ENCODE measurements at regions not wholly inside any gene's neighbourhood (a gene's known extent, or its start where the extent isn't known, plus 50 kb on each side); places are given as distances from the start of the nearest gene placed in this dataset.

DNA sequence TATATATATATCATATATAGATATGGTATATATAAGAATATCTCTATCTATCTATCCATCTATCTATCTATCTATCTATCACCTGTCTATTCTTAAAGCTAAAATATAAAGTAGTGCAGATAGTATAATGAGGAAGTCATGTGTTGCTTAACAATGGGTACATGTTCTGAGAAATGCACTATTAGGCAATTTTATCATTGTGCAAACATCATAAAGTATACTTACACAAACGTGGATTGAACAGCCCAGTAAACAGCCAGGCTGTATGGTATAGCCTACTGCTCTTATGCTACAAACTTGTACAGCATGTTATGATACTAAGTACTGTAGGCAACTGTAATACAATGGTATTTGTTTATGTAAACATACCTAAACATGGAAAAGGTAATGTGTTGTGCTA lies 621.0 kb upstream of the NCAM2 start (continued):
- no peak for TF ChIP-seq ATF1 (CRISPR knock-in tag; IDR thresholded peaks at IDR 0.05)
- TF ChIP-seq ATF1 (tag; IDR thresholded peaks at IDR 0.05): no peak
- TF ChIP-seq ZNF785 (CRISPR knock-in tag; IDR thresholded peaks at IDR 0.05): no peak
- no peak for TF ChIP-seq ZNF12 (CRISPR knock-in tag; IDR thresholded peaks at IDR 0.05)
- no peak for TF ChIP-seq SFPQ (IDR thresholded peaks at IDR 0.05; ENCODE audit: low read depth, low read length)
- no peak for TF ChIP-seq ATF7 (IDR thresholded peaks at IDR 0.05)
- TF ChIP-seq, protein P1, sequence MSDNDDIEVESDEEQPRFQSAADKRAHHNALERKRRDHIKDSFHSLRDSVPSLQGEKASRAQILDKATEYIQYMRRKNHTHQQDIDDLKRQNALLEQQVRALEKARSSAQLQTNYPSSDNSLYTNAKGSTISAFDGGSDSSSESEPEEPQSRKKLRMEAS (CRISPR knock-in tag; IDR thresholded peaks at IDR 0.05): no peak

DNA sequence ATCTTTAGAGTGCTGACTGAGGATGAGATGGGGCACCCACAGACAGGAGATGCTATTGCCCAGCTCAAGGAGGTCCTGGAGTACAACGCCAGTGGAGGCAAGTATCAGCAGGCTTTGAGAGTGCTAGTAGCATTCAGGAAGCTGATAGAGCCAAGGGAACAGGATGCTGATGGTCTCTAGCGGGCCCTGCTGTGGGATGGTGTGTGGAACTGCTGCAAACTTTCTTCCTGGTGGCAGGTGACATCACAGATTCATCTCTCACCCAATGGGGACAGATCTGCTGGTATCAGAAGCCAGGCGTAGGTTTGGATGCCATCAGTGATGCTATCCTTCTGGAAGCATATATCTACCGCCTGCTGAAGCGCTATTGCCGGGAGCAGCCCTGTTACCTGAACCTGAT lies 609.8 kb upstream of the NCAM2 start:
- DNase-seq (ENCODE audit: extremely low read depth in 1 of 4, low spot score in 3 of 4) (peak in 2 of 4 experiments; percentile 16 to 53), ATAC-seq (peak; percentile 92), FAIRE-seq (peak; percentile 23)
- H2AFZ ChIP-seq (ENCODE audit: low read depth, low read length): peak overlapping the region; percentile 78; the same call in 1 of the 2 replicates
- no peaks in the 10 kb centered on the region for H3K79me2 ChIP-seq (ENCODE audit: control insufficient read depth, insufficient read depth, low read length)
- no peaks in the 10 kb centered on the region; the same call in 1 of the 2 replicates for H3K9me3 ChIP-seq (replicated peaks; ENCODE audit: control insufficient read depth, insufficient read depth, low read depth, low read length)
- no peaks in the 10 kb centered on the region for H3K36me3 ChIP-seq (ENCODE audit: control insufficient read depth, insufficient read depth, low read length)
- no peaks in the 10 kb centered on the region for H3K9me1 ChIP-seq (ENCODE audit: control insufficient read depth, insufficient read depth, low read length)
- H4K20me1 ChIP-seq (replicated peaks; ENCODE audit: control insufficient read depth, insufficient read depth, low read length): no peaks in the 10 kb centered on the region
- intact Hi-C loops (cut with micrococcal nuclease): loop anchor here (5.0 kb wide), 1 partner anchor 171 kb away; no protein-coding TSS in a partner anchor
- ChIA-PET CTCF (ENCODE audit: low intra/inter-chr PET ratio) (no interaction called here), POLR2A (no interaction called here)
- in situ Hi-C loops (cut with MboI): no loop called here
- H3K4me1 ChIP-seq (replicated peaks in 1 of 2; ENCODE audit: control insufficient read depth in 2 of 2, insufficient read depth in 2 of 2, low read length in 2 of 2): no peaks in the 10 kb centered on the region; a peak in 2 of 5 replicates
- whole genome bisulfite sequencing (ENCODE audit: insufficient coverage, low coverage, missing lambda C conversion rate): 4% methylated on average over 6 of the region's 6 CpGs
- H3K9ac ChIP-seq (ENCODE audit: insufficient read depth in 1 of 2, low read depth in 2 of 2, low read length in 2 of 2): no peak overlapping the region
- H3K27me3 ChIP-seq (ENCODE audit: control insufficient read depth in 2 of 2, insufficient read depth in 2 of 2, low read length in 2 of 2): no peaks in the 10 kb centered on the region
- peak overlapping the region; percentile 39 for H3K4me2 ChIP-seq (ENCODE audit: insufficient read depth, low read length)
- no peak overlapping the region for H3K4me3 ChIP-seq
- no peak overlapping the region for H3K27ac ChIP-seq (ENCODE audit: extremely low read depth, low read depth, low read length)
- no TSS peak for BruUV-seq (replicated peaks)
- TF ChIP-seq, protein P2, sequence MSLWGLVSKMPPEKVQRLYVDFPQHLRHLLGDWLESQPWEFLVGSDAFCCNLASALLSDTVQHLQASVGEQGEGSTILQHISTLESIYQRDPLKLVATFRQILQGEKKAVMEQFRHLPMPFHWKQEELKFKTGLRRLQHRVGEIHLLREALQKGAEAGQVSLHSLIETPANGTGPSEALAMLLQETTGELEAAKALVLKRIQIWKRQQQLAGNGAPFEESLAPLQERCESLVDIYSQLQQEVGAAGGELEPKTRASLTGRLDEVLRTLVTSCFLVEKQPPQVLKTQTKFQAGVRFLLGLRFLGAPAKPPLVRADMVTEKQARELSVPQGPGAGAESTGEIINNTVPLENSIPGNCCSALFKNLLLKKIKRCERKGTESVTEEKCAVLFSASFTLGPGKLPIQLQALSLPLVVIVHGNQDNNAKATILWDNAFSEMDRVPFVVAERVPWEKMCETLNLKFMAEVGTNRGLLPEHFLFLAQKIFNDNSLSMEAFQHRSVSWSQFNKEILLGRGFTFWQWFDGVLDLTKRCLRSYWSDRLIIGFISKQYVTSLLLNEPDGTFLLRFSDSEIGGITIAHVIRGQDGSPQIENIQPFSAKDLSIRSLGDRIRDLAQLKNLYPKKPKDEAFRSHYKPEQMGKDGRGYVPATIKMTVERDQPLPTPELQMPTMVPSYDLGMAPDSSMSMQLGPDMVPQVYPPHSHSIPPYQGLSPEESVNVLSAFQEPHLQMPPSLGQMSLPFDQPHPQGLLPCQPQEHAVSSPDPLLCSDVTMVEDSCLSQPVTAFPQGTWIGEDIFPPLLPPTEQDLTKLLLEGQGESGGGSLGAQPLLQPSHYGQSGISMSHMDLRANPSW (CRISPR knock-in tag; IDR thresholded peaks at IDR 0.05): no peak
- TF ChIP-seq CHD4 (IDR thresholded peaks at IDR 0.05; ENCODE audit: insufficient read depth, insufficient replicate concordance, low read depth, low read length, poor library complexity, severe bottlenecking) (no peak), ARHGAP35 (IDR thresholded peaks at IDR 0.05; ENCODE audit: partially characterized antibody) (no peak), ZC3H8 (IDR thresholded peaks at IDR 0.05) (no peak)
- TF ChIP-seq, protein P3, sequence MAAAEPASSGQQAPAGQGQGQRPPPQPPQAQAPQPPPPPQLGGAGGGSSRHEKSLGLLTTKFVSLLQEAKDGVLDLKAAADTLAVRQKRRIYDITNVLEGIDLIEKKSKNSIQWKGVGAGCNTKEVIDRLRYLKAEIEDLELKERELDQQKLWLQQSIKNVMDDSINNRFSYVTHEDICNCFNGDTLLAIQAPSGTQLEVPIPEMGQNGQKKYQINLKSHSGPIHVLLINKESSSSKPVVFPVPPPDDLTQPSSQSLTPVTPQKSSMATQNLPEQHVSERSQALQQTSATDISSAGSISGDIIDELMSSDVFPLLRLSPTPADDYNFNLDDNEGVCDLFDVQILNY (CRISPR knock-in tag; IDR thresholded peaks at IDR 0.05): no peak

Measured in K562 (cell line).